ENCODE measurements at regions not wholly inside any gene's neighbourhood (a gene's known extent, or its start where the extent isn't known, plus 50 kb on each side); places are given as distances from the start of the nearest gene placed in this dataset.

GRCh38 chr6:163730246-163731210, 316.0 kb downstream of the QKI start:
- TF ChIP-seq, protein P1, sequence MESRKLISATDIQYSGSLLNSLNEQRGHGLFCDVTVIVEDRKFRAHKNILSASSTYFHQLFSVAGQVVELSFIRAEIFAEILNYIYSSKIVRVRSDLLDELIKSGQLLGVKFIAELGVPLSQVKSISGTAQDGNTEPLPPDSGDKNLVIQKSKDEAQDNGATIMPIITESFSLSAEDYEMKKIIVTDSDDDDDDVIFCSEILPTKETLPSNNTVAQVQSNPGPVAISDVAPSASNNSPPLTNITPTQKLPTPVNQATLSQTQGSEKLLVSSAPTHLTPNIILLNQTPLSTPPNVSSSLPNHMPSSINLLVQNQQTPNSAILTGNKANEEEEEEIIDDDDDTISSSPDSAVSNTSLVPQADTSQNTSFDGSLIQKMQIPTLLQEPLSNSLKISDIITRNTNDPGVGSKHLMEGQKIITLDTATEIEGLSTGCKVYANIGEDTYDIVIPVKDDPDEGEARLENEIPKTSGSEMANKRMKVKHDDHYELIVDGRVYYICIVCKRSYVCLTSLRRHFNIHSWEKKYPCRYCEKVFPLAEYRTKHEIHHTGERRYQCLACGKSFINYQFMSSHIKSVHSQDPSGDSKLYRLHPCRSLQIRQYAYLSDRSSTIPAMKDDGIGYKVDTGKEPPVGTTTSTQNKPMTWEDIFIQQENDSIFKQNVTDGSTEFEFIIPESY (IDR thresholded peaks at IDR 0.05; ENCODE audit: extremely low read depth, insufficient replicate concordance, low read length) = no peak
- TF ChIP-seq CTCF (IDR thresholded peaks at IDR 0.05 in 2 of 3, conservative IDR thresholded peaks at IDR 0.05 in 1 of 3; ENCODE audit: borderline replicate concordance in 1 of 3, insufficient read depth in 1 of 3, low read depth in 2 of 3, low read length in 2 of 3) (no peak), YY1 (IDR thresholded peaks at IDR 0.05; ENCODE audit: extremely low read depth, insufficient replicate concordance, low read depth, low read length) (no peak), POLR2A (IDR thresholded peaks at IDR 0.05; ENCODE audit: borderline replicate concordance, extremely low read depth, insufficient read depth, insufficient read length) (no peak), TCF7L2 (IDR thresholded peaks at IDR 0.05; ENCODE audit: borderline replicate concordance, extremely low read depth, insufficient read depth, insufficient read length) (no peak), POLR2AphosphoS5 (IDR thresholded peaks at IDR 0.05; ENCODE audit: low read depth, low read length) (no peak), EZH2phosphoT487 (IDR thresholded peaks at IDR 0.05; ENCODE audit: borderline replicate concordance) (no peak), FOSL1 (IDR thresholded peaks at IDR 0.05; ENCODE audit: low read depth) (no peak)
- TF ChIP-seq, protein P2, sequence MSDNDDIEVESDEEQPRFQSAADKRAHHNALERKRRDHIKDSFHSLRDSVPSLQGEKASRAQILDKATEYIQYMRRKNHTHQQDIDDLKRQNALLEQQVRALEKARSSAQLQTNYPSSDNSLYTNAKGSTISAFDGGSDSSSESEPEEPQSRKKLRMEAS (IDR thresholded peaks at IDR 0.05) = no peak
